ENCODE measurements at regions not wholly inside any gene's neighbourhood (a gene's known extent, or its start where the extent isn't known, plus 50 kb on each side); places are given as distances from the start of the nearest gene placed in this dataset.

GRCh38 chr1:188769181-188769580 lies 1708.5 kb downstream of the BRINP3 start:
- Histone ChIP-seq H2AFZ (ENCODE audit: insufficient read depth, low read length, poor library complexity) (no peak overlapping the region), H4K12ac (ENCODE audit: low read depth, low read length) (peak overlapping the region; percentile 31), H2BK12ac (ENCODE audit: low read length) (no peak overlapping the region), H2BK5ac (ENCODE audit: low read depth, low read length, poor library complexity) (no peak overlapping the region), H3K23ac (ENCODE audit: low read length) (no peak overlapping the region), H2BK120ac (ENCODE audit: insufficient read depth, low read length, poor library complexity) (peak overlapping the region; percentile 54), H4K91ac (ENCODE audit: low read depth, low read length) (peak overlapping the region; percentile 53), H3K4ac (ENCODE audit: low read depth, low read length) (no peak overlapping the region), H3K4me1 (ENCODE audit: control insufficient read depth in 1 of 2, insufficient read depth in 2 of 2, low read length in 2 of 2) (peaks cover 6 to 9% of the 10 kb centered on the region in 2 experiments), H3K79me2 (ENCODE audit: control insufficient read depth, insufficient read depth, low read length, poor library complexity) (no peaks in the 10 kb centered on the region), H3K4me3 (ENCODE audit: low read depth, low read length) (no peak overlapping the region), H3K9ac (ENCODE audit: low read length) (no peak overlapping the region), H3K27me3 (ENCODE audit: insufficient read depth, low read length) (no peaks in the 10 kb centered on the region), H3K14ac (ENCODE audit: low read length) (no peak overlapping the region), H3K36me3 (ENCODE audit: control insufficient read depth in 1 of 2, insufficient read depth in 2 of 2, low read length in 2 of 2) (no peaks in the 10 kb centered on the region), H4K8ac (ENCODE audit: low read depth, low read length) (peak overlapping the region; percentile 49), H3K79me1 (ENCODE audit: low read length) (peaks cover 2% of the 10 kb centered on the region), H3K4me2 (ENCODE audit: low read length) (peak overlapping the region; percentile 2), H2AK5ac (ENCODE audit: low read length) (no peak overlapping the region), H3K9me3 (ENCODE audit: insufficient read depth, low read depth, low read length) (no peaks in the 10 kb centered on the region), H3K27ac (ENCODE audit: low read depth, low read length) (no peak overlapping the region), H3K18ac (ENCODE audit: low read length) (no peak overlapping the region)
- DNase-seq = no peak
- no CpG with 5 or more reads among the region's 11 CpGs for WGBS (ENCODE audit: extremely low coverage, insufficient coverage, insufficient read length)

- no peak overlapping the region for H3K23ac ChIP-seq (ENCODE audit: low read length)
- no peak overlapping the region for H2BK12ac ChIP-seq (ENCODE audit: low read length)
- no peaks in the 10 kb centered on the region for H3K27me3 ChIP-seq (ENCODE audit: insufficient read depth, low read length)
- H3K4me3 ChIP-seq (ENCODE audit: low read depth, low read length) = no peak overlapping the region
- no peak overlapping the region for H4K8ac ChIP-seq (ENCODE audit: low read depth, low read length)
- no peak overlapping the region for H4K12ac ChIP-seq (ENCODE audit: low read depth, low read length)
- H3K79me1 ChIP-seq (ENCODE audit: low read length) = peaks cover 2% of the 10 kb centered on the region
- DNase-seq = peak in 1 of 2 donors; percentile 27
- no peak overlapping the region for H3K27ac ChIP-seq (ENCODE audit: low read depth, low read length)
- H3K4me2 ChIP-seq (ENCODE audit: low read length) = no peak overlapping the region
- no peaks in the 10 kb centered on the region for H3K9me3 ChIP-seq (ENCODE audit: insufficient read depth, low read depth, low read length)
- H3K4me1 ChIP-seq (ENCODE audit: control insufficient read depth in 1 of 2, insufficient read depth in 2 of 2, low read length in 2 of 2) = peaks cover 6 to 9% of the 10 kb centered on the region in 2 experiments
- no peak overlapping the region for H3K14ac ChIP-seq (ENCODE audit: low read length)
- H2AK5ac ChIP-seq (ENCODE audit: low read length) = no peak overlapping the region
- no peaks in the 10 kb centered on the region for H3K79me2 ChIP-seq (ENCODE audit: control insufficient read depth, insufficient read depth, low read length, poor library complexity)
- H2BK120ac ChIP-seq (ENCODE audit: insufficient read depth, low read length, poor library complexity) = no peak overlapping the region
- no peak overlapping the region for H3K4ac ChIP-seq (ENCODE audit: low read depth, low read length)
- H3K36me3 ChIP-seq (ENCODE audit: control insufficient read depth in 1 of 2, insufficient read depth in 2 of 2, low read length in 2 of 2) = no peaks in the 10 kb centered on the region
- no peak overlapping the region for H4K91ac ChIP-seq (ENCODE audit: low read depth, low read length)
- H3K9ac ChIP-seq (ENCODE audit: low read length) = no peak overlapping the region
- no peak overlapping the region for H3K18ac ChIP-seq (ENCODE audit: low read length)
- H2AFZ ChIP-seq (ENCODE audit: insufficient read depth, low read length, poor library complexity) = no peak overlapping the region
- no peak overlapping the region for H2BK5ac ChIP-seq (ENCODE audit: low read depth, low read length, poor library complexity)
- no CpG with 5 or more reads among the region's 1 CpG for WGBS (ENCODE audit: extremely low coverage, insufficient coverage, insufficient read length)
Measured at GRCh38 chr1:188769936-188770335, 1707.7 kb downstream of the BRINP3 start.

GRCh38 chr1:188778578-188778977 lies 1699.1 kb downstream of the BRINP3 start:
- Histone ChIP-seq H3K36me3 (ENCODE audit: control insufficient read depth in 1 of 2, insufficient read depth in 2 of 2, low read length in 2 of 2) (no peaks in the 10 kb centered on the region), H4K12ac (ENCODE audit: low read depth, low read length) (no peak overlapping the region), H3K18ac (ENCODE audit: low read length) (no peak overlapping the region), H3K4ac (ENCODE audit: low read depth, low read length) (no peak overlapping the region), H4K8ac (ENCODE audit: low read depth, low read length) (no peak overlapping the region), H3K27ac (ENCODE audit: low read depth, low read length) (no peak overlapping the region), H3K79me1 (ENCODE audit: low read length) (no peaks in the 10 kb centered on the region), H3K79me2 (ENCODE audit: control insufficient read depth, insufficient read depth, low read length, poor library complexity) (no peaks in the 10 kb centered on the region), H3K27me3 (ENCODE audit: insufficient read depth, low read length) (no peaks in the 10 kb centered on the region), H3K14ac (ENCODE audit: low read length) (no peak overlapping the region), H2BK5ac (ENCODE audit: low read depth, low read length, poor library complexity) (no peak overlapping the region), H3K4me2 (ENCODE audit: low read length) (no peak overlapping the region), H2BK120ac (ENCODE audit: insufficient read depth, low read length, poor library complexity) (no peak overlapping the region), H2BK12ac (ENCODE audit: low read length) (no peak overlapping the region), H3K9me3 (ENCODE audit: insufficient read depth, low read depth, low read length) (peaks cover 5% of the 10 kb centered on the region), H4K91ac (ENCODE audit: low read depth, low read length) (no peak overlapping the region), H3K23ac (ENCODE audit: low read length) (no peak overlapping the region), H2AK5ac (ENCODE audit: low read length) (no peak overlapping the region), H2AFZ (ENCODE audit: insufficient read depth, low read length, poor library complexity) (no peak overlapping the region), H3K9ac (ENCODE audit: low read length) (no peak overlapping the region), H3K4me3 (ENCODE audit: low read depth, low read length) (no peak overlapping the region), H3K4me1 (ENCODE audit: control insufficient read depth in 1 of 2, insufficient read depth in 2 of 2, low read length in 2 of 2) (no peaks in the 10 kb centered on the region)
- WGBS (ENCODE audit: extremely low coverage, insufficient coverage, insufficient read length) = no CpG with 5 or more reads among the region's 2 CpGs
- no peak for DNase-seq

GRCh38 chr1:188782220-188782841 lies 1695.3 kb downstream of the BRINP3 start:
- no peaks in the 10 kb centered on the region for H3K9me3 ChIP-seq (ENCODE audit: insufficient read depth, low read depth, low read length)
- H4K91ac ChIP-seq (ENCODE audit: low read depth, low read length) = no peak overlapping the region
- H3K79me1 ChIP-seq (ENCODE audit: low read length) = no peaks in the 10 kb centered on the region
- H3K4me3 ChIP-seq (ENCODE audit: low read depth, low read length) = no peak overlapping the region
- H3K9ac ChIP-seq (ENCODE audit: low read length) = no peak overlapping the region
- no peaks in the 10 kb centered on the region for H3K79me2 ChIP-seq (ENCODE audit: control insufficient read depth, insufficient read depth, low read length, poor library complexity)
- no peak overlapping the region for H3K18ac ChIP-seq (ENCODE audit: low read length)
- H3K36me3 ChIP-seq (ENCODE audit: control insufficient read depth in 1 of 2, insufficient read depth in 2 of 2, low read length in 2 of 2) = no peaks in the 10 kb centered on the region
- H3K14ac ChIP-seq (ENCODE audit: low read length) = no peak overlapping the region
- H2BK12ac ChIP-seq (ENCODE audit: low read length) = no peak overlapping the region
- H3K23ac ChIP-seq (ENCODE audit: low read length) = no peak overlapping the region
- no peaks in the 10 kb centered on the region for H3K4me1 ChIP-seq (ENCODE audit: control insufficient read depth in 1 of 2, insufficient read depth in 2 of 2, low read length in 2 of 2)
- no CpG with 5 or more reads among the region's 6 CpGs for WGBS (ENCODE audit: extremely low coverage, insufficient coverage, insufficient read length)
- H3K27me3 ChIP-seq (ENCODE audit: insufficient read depth, low read length) = no peaks in the 10 kb centered on the region
- H3K4me2 ChIP-seq (ENCODE audit: low read length) = no peak overlapping the region
- H3K27ac ChIP-seq (ENCODE audit: low read depth, low read length) = no peak overlapping the region
- H4K12ac ChIP-seq (ENCODE audit: low read depth, low read length) = no peak overlapping the region
- DNase-seq = peak; percentile 1 to 73
- no peak overlapping the region for H2AK5ac ChIP-seq (ENCODE audit: low read length)
- no peak overlapping the region for H2BK5ac ChIP-seq (ENCODE audit: low read depth, low read length, poor library complexity)
- no peak overlapping the region for H2BK120ac ChIP-seq (ENCODE audit: insufficient read depth, low read length, poor library complexity)
- H3K4ac ChIP-seq (ENCODE audit: low read depth, low read length) = no peak overlapping the region
- no peak overlapping the region for H2AFZ ChIP-seq (ENCODE audit: insufficient read depth, low read length, poor library complexity)
- no peak overlapping the region for H4K8ac ChIP-seq (ENCODE audit: low read depth, low read length)

Data from trophoblast cell (in vitro differentiated cells and primary cell).